Spleen (tissue), 11 donors: ENCODE measurements at regions not wholly inside any gene's neighbourhood (a gene's known extent, or its start where the extent isn't known, plus 50 kb on each side); places are given as distances from the start of the nearest gene placed in this dataset.
A peak's percentile ranks its signal among the peaks of the same experiment; 100 is the strongest.

Source experiments
- DNase-seq: peaks from one replicate; pipeline ENCODE4 v3.0.0-alpha.2; 2020
- H3K27ac ChIP-seq, 8 donors: fragments of 200-600 bp; sonication (generic) in 7 of 8; 1 replicate in 4 of 8; 2 replicates in 4 of 8; pipeline versions ENCODE4 v1.5.0 to v1.8.0; 2016 to 2021; ENCODE audit warnings: inconsistent platforms in 4 of 8, mild to moderate bottlenecking in 4 of 8, moderate library complexity in 1 of 8
- H3K27me3 ChIP-seq, 7 donors: fragments of 200-600 bp; sonication (generic) in 6 of 7; replicated peaks in 1 of 7; 1 replicate in 4 of 7; 2 replicates in 3 of 7; pipeline versions ENCODE4 v1.5.0 to v1.8.0; 2016 to 2021; ENCODE audit warnings: inconsistent platforms in 3 of 7, mild to moderate bottlenecking in 1 of 7
- H3K36me3 ChIP-seq, 6 donors: fragments of 200-600 bp; sonication (generic) in 5 of 6; 1 replicate in 4 of 6; 2 replicates in 2 of 6; pipeline versions ENCODE4 v1.5.0 to v1.8.0; 2016 to 2021; ENCODE audit warnings: inconsistent platforms in 2 of 6
- H3K4me1 ChIP-seq, 6 donors: fragments of 200-600 bp; sonication (generic) in 5 of 6; 1 replicate in 3 of 6; 2 replicates in 3 of 6; pipeline versions ENCODE4 v1.5.0 to v1.8.0; 2016 to 2021; ENCODE audit warnings: inconsistent platforms in 3 of 6
- H3K4me3 ChIP-seq, 8 donors: fragments of 200-600 bp; sonication (generic) in 7 of 8; 1 replicate in 4 of 8; 2 replicates in 4 of 8; pipeline versions ENCODE4 v1.5.0 to v1.8.0; 2016 to 2021; ENCODE audit warnings: inconsistent platforms in 4 of 8, mild to moderate bottlenecking in 4 of 8, moderate library complexity in 2 of 8
- H3K9me3 ChIP-seq, 8 donors: fragments of 200-600 bp; sonication (generic) in 7 of 8; 1 replicate in 4 of 8; 2 replicates in 4 of 8; pipeline versions ENCODE4 v1.5.0 to v1.8.0; 2016 to 2021; ENCODE audit warnings: inconsistent platforms in 4 of 8
- POLR2A ChIP-seq, 3 donors: fragments of 450-650 bp; IDR thresholded peaks; one replicate each; pipeline ENCODE4 v1.5.1; 2017; ENCODE audit warnings: antibody characterized with exemption in 3 of 3, mild to moderate bottlenecking in 1 of 3
- POLR2AphosphoS5 ChIP-seq, 3 donors: sonication (generic); formaldehyde crosslinking; IDR thresholded peaks; one replicate each; pipeline ENCODE4 v1.5.1; 2017; ENCODE audit warnings: antibody characterized with exemption in 3 of 3
- WGBS, 5 donors: extraction: QIAGEN DNeasy Blood & Tissue Kit in 3 of 5; methylation state at CpG; one replicate each; pipeline versions ENCODE4 v1.1.5 to v1.1.7; 2013 to 2018; 5-methylcytosine and 5-hydroxymethylcytosine counted together
- intact Hi-C: fragments of 100-400 bp; cut with DNase I; formaldehyde crosslinking; loops from one replicate; pipeline ENCODE4 v1.15.0; 2023; ENCODE audit warnings: low total_unique reads
- TF ChIP-seq, protein P1 (sequence below), 11 experiments: fragments of 200-600 bp in 7 of 11; fragments of 450-650 bp in 4 of 11; sonication (generic) in 4 of 11; IDR thresholded peaks in 8 of 11; conservative IDR thresholded peaks in 3 of 11; 1 replicate in 7 of 11; 2 replicates in 4 of 11; pipeline versions ENCODE4 v1.4.0 to v1.8.0; 2016 to 2021; ENCODE audit warnings: antibody characterized with exemption in 11 of 11, inconsistent platforms in 4 of 11, mild to moderate bottlenecking in 1 of 11
- donor health status: healthy with polysubstance abuse.
- donor health status: DM: no; HTN: no; CAD: no; lungs with moderate emphysema.
- donor health status: DM: no; HTN: no; CAD: no.
- donor health status: Bipolar disorder and iron deficiency.
- donor health status: healthy.
- donor health status: DM: no; HTN: no; CAD: no.
- donor health status: DM: yes; HTN: yes; CAD: no.

- WGBS, 5 donors: 80 to 86% (median 84%) methylated on average over 6 of the region's 6 CpGs
- Histone ChIP-seq H3K27me3 (no peaks in the 10 kb centered on the region), H3K4me1 (no peaks in the 10 kb centered on the region), H3K36me3 (no peaks in the 10 kb centered on the region), H3K9me3 (no peaks in the 10 kb centered on the region), H3K27ac (no peak overlapping the region), H3K4me3 (no peak overlapping the region)
- intact Hi-C loops: loop anchor here (2.0 kb wide), 1 partner anchor 418 kb away; no protein-coding TSS in a partner anchor
- TF ChIP-seq POLR2A (IDR thresholded peaks at IDR 0.05) (no peak), POLR2AphosphoS5 (IDR thresholded peaks at IDR 0.05) (no peak)
- TF ChIP-seq, protein P1, sequence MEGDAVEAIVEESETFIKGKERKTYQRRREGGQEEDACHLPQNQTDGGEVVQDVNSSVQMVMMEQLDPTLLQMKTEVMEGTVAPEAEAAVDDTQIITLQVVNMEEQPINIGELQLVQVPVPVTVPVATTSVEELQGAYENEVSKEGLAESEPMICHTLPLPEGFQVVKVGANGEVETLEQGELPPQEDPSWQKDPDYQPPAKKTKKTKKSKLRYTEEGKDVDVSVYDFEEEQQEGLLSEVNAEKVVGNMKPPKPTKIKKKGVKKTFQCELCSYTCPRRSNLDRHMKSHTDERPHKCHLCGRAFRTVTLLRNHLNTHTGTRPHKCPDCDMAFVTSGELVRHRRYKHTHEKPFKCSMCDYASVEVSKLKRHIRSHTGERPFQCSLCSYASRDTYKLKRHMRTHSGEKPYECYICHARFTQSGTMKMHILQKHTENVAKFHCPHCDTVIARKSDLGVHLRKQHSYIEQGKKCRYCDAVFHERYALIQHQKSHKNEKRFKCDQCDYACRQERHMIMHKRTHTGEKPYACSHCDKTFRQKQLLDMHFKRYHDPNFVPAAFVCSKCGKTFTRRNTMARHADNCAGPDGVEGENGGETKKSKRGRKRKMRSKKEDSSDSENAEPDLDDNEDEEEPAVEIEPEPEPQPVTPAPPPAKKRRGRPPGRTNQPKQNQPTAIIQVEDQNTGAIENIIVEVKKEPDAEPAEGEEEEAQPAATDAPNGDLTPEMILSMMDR (IDR thresholded peaks at IDR 0.05 in 8 of 11, conservative IDR thresholded peaks at IDR 0.05 in 3 of 11): no peak
- no peak for DNase-seq
These were observed 413.2 kb downstream of the GJA1 start for GRCh38 chr6:121848523-121849255.

DNA sequence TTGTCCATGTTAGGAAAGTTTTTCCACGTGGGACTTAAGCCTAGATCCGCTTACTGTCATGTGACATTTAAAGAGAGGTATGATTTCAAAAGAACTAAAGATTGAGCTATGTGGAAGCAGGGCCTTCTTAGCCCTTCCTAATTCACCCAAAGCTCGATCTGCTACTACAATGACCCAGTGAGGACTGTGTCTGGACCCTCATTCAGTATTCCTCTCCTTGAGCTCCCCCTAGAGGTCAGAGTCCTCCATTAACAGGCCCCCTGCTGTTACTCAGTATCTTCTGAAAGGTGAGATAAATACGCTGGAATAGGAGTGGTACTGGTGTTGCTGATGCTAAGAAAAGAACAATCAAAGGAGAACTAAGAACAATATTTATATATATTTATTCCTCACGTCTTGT lies 414.0 kb downstream of the GJA1 start:
- Histone ChIP-seq H3K27me3 (no peaks in the 10 kb centered on the region), H3K4me1 (no peaks in the 10 kb centered on the region), H3K27ac (no peak overlapping the region), H3K4me3 (no peak overlapping the region), H3K9me3 (no peaks in the 10 kb centered on the region), H3K36me3 (no peaks in the 10 kb centered on the region)
- intact Hi-C loops: loop anchor here (2.0 kb wide), 1 partner anchor 419 kb away; no protein-coding TSS in a partner anchor
- TF ChIP-seq POLR2AphosphoS5 (IDR thresholded peaks at IDR 0.05) (no peak), POLR2A (IDR thresholded peaks at IDR 0.05) (no peak)
- TF ChIP-seq, protein P1 (IDR thresholded peaks at IDR 0.05 in 8 of 11, conservative IDR thresholded peaks at IDR 0.05 in 3 of 11): peak in 8 of 11 experiments; percentile 34 to 60 (median 52)
- WGBS, 5 donors: 39 to 43% (median 43%) methylated on average over 5 of the region's 5 CpGs
- no peak for DNase-seq

DNA sequence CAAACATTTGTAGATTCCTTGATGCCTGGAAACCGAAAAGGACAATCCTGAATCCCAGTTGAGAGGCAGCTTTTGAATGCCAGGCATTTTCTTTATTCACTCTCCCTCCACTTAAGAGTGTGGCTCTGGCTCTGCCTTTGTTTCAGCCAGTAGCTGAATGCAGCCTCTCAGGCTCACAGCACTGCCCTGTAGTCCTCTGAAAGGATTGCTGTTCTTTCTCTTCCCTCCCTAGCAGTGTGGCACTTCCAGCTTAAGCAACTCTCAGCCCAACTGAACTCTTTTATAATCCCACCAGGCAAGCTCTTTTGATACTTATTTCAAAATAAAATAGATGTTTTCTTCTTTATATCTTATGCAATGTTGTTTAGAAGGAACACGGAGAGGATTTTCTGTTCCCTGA lies 415.6 kb downstream of the GJA1 start:
- Histone ChIP-seq H3K4me1 (no peaks in the 10 kb centered on the region), H3K27ac (no peak overlapping the region), H3K9me3 (no peaks in the 10 kb centered on the region), H3K36me3 (no peaks in the 10 kb centered on the region), H3K27me3 (no peaks in the 10 kb centered on the region), H3K4me3 (no peak overlapping the region)
- TF ChIP-seq POLR2AphosphoS5 (IDR thresholded peaks at IDR 0.05): no peak
- no peak for TF ChIP-seq POLR2A (IDR thresholded peaks at IDR 0.05)
- TF ChIP-seq, protein P1 (IDR thresholded peaks at IDR 0.05 in 8 of 11, conservative IDR thresholded peaks at IDR 0.05 in 3 of 11): no peak
- intact Hi-C loops: no loop called here
- WGBS, 5 donors: 71 to 80% (median 76%) methylated on average over 2 of the region's 2 CpGs
- no peak for DNase-seq

DNA sequence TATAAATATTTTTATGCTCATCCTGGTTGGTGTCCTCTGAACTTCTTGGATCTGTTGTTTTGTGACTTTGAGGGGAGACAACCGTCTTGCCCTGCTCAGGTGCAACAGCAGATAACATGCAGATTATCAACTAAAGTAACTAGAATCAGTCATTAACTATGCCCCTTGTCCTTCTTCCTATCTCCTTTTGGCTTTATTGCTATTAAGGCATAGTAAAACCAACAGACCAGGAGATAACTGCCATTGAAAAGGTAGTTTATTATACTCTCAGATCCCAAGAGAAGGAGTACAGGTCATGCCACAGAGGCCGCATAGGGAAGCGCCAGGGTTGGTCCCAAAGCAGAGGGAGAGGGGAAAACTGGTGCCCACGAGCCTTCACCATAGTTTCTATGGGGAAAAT lies 418.2 kb downstream of the GJA1 start:
- 82 to 90% (median 85%) methylated on average over 4 of the region's 4 CpGs for WGBS, 5 donors
- intact Hi-C loops: no loop called here

More for the DNA sequence above, 418.2 kb downstream of the GJA1 start:
- Histone ChIP-seq H3K9me3 (no peaks in the 10 kb centered on the region), H3K36me3 (no peaks in the 10 kb centered on the region), H3K27me3 (no peaks in the 10 kb centered on the region), H3K27ac (no peak overlapping the region), H3K4me1 (no peaks in the 10 kb centered on the region), H3K4me3 (no peak overlapping the region)
- TF ChIP-seq, protein P1 (IDR thresholded peaks at IDR 0.05 in 8 of 11, conservative IDR thresholded peaks at IDR 0.05 in 3 of 11): no peak
- TF ChIP-seq POLR2A (IDR thresholded peaks at IDR 0.05): no peak
- TF ChIP-seq POLR2AphosphoS5 (IDR thresholded peaks at IDR 0.05): no peak
- no peak for DNase-seq
